A172 (cell line): ENCODE measurements at regions not wholly inside any gene's neighbourhood (a gene's known extent, or its start where the extent isn't known, plus 50 kb on each side); places are given as distances from the start of the nearest gene placed in this dataset.
"Not testable (repeated sequence)": the region's sequence is repeated elsewhere in the genome, so short reads cannot be mapped to it uniquely, and the experiment has no call there.

ENCODE experiments used
- DNase-seq: peaks from one replicate; pipeline ENCODE4 v3.0.0-alpha.2; 2015; ENCODE audit warnings: low spot score

DNA sequence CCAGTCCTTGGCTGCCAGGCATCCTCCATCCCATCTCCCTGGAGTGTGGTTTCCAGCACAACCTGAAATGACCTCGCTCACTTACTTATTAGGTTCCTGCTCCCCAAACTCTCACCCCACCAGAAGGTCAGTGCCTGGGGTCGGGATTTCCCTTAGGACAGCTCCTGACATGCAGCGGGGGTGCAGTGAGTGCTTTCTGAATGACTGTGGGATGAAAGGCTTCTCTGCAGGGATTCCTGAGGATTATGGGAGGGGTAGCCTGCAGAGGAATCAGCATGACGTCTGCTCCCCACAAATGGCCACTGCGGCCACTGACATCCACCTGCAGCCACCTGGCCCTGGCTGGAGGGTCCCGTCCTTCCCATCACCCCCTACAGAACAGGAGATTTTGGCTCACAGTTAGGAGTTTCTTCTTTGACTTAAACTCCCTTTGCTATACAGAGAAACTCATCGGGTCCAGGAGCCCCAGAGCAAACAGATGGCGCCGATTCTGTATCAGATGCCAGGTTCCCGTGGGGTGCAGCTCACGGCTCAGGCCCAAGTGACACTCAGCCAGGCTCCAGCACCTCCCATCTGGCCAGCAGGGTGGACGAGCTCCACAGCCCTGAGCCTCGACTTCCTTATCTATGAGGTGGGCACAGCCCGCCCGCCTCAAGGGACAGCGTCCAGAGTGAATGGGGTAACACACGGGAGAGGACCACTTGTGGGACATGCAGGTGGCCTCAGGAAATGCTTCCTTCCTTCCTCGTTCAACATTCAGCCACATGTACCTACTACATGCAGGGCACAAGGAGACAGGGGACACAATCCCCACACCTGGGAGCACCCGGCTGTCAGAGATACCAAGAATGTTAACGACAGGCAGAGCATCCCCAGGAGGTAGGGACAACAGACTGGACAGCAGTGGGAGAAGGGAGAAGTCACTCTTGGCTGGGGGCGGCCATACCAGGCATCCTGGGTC, 69.8 kb downstream of the RMI2 start:
- DNase-seq, result no peak

DNA sequence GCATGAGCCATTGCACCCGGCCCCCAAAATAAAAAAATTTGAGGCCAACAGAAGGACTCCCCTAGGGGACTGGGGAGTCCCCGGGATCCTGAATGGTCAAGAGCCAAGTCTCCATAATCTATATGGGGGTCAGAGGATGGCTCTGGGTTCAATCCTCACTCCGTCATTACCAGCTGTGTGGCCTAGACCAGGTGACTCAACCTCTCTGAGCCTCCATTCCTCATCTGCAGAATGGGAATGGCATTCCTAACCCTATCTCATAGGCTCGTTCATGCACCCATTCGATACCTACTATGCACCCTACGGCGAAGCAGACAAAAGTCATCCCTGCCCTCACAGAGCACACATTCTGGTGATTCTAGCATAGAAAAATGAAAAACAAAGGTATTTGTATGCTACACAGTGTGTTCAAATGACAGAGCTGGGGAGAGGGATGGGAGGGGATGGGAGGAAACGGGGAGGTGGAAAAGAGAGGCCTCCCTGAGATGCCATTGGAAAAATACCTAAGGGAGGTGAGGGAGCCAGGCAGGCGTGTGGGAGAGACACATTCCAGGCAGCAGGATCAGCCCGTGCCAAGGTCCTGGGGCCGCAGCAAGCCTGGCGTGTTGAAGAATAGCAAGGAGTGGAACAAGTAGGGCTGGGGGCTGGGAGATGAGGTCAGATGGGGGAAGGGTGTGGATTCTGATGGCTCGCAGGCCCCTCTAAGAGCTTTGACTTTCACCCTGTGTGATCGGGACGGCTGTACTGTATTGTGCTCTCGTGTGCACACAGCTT, 71.2 kb downstream of the RMI2 start:
- DNase-seq, result no peak

DNA sequence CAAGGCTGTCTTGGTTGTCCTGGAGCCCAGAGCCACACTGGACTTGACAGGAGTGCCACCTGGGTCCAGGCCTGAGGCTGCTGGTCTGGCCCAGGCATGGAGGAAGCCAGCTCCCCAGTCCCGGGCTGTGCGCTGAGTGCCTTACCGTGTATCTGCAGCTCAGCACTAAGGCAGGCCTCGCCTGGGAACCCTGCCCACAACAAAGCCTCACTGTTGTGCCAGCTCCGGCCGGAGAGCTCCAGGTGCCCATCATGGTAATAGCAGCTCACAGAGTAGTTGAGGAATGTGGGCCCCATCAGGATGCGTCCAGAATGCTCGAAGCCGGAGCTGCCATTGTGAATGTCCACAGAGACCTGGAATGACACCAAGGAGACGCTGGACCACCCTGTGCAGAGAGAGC, 72.2 kb downstream of the RMI2 start:
- no peak for DNase-seq

DNA sequence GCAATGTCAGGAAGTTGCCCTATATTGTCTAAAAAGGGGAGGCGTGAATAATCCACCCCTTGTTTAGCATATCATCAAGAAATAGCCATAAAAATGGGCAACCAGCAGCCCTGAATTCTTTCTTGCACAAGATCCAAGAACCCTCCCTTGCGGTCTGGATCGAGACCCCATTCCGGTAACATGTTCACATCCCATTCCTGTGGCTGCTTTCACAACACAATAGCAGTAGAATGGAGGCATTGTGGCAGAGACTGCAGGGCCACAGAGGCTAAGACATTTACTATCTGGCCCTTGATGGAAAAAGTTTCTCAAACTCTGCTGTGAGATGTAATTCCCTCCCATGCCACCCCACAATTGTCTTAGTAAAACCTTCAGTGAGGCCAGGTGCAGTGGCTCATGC, 73.2 kb downstream of the RMI2 start:
- DNase-seq, result no peak

DNA sequence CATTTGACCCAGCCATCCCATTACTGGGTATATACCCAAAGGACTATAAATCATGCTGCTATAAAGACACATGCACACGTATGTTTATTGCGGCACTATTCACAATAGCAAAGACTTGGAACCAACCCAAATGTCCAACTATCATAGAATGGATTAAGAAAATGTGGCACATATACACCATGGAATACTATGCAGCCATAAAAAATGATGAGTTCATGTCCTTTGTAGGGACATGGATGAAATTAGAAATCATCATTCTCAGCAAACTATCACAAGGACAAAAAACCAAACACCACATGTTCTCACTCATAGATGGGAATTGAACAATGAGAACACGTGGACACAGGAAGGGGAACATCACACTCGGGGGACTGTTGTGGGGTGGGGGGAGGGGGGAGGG, 74.8 kb downstream of the RMI2 start:
- not testable (repeated sequence) for DNase-seq

DNA sequence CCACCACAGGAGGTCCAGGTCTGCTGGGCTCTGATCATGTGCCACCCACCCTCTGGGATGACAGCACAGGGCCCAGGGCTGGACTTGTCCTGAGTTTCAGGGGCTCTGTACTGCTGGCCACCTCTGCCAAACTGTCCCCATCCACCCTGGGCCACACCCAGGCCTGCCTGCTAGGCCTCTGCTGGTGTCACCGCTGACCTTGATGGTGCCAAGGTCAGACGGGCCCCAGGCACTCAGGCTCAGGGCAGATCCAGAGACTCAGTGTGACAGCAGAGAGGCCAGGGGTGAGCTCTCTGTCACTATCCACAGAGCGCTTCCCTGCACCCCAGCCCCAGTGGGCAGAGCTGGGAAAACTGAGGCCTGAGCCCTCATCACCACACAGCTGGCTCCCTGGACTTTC, 75.6 kb downstream of the RMI2 start:
- DNase-seq, result no peak

DNA sequence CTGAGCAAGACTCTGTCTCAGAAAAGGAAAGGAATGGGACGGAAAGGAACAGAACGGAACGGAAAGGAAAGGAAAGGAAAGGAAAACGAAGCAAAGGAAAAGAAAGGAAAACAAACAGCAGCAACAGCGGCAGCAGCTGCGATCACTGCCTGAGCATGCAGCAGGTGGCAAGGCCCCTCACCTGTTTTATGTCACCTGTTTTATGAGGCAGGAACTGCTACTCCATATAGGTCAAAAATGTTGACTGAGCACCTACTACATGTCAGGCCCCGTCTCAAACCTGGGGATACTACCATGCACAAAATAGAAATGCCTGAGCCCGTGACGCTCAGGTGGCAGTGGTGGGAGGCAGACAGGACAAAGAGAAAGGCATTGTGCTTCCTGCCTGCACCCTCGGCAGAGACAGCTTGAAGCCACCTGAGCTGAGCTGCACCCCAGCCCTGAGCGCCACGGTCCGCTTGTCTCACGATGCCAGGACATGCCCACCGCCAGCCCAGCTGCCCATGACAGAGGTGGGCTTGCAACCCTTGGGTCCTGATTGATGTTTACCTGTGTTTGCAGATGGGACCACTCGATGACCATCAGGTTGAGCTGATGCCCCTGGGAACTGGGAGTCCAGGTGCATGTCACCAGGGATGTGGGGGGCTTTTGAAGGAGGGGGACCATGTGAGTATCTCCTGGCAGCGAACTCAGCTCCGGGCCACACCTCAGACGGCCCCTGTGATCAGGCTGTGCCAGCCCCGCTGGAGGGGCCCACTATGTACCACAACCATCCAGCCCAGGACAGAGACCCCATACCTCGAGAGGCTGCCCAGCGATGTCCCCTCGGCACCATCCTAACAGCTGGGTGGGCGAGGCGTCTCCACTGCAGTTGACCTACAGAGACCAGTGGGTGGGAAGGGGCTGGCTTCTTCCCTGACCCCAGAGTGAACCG, 77.4 kb downstream of the RMI2 start:
- DNase-seq, result no peak

DNA sequence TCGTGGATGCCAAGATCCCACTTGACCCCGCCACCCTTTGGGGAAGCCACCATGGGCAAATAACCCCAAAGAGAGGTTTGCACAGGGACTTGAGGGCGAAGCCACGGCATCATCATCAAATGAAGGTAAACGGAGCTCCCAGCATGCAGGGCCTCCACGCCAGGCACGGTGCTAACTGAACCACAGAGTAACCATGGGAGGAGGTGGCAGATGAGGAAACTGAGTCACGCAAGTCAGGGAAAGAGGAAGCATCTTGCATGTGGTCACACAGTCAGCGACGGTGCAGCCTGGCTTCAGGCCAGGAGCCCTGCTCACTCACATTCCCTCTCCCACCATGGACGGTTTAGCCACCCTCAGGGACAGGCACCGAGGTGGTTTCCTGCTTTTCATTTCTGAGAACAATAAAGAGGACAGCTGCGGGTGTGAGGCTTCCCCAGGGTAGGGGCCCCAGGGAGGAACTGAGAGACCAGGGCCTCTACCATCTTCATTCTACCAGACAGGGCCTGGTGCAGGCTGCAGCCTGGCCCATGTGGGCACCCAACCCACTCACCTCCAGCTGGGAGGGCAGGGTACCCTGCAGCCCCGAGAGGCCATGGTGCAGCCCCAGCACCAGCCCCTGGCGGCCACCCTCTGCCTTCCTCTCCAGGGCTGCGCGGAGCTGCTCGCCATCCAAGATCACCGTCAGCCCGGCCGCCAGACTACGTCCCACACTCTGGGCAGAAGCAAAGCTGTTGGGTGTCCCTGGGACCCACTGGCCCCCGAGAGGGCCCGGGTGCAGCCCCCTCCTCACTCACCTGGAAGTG, 78.3 kb downstream of the RMI2 start:
- no peak for DNase-seq

DNA sequence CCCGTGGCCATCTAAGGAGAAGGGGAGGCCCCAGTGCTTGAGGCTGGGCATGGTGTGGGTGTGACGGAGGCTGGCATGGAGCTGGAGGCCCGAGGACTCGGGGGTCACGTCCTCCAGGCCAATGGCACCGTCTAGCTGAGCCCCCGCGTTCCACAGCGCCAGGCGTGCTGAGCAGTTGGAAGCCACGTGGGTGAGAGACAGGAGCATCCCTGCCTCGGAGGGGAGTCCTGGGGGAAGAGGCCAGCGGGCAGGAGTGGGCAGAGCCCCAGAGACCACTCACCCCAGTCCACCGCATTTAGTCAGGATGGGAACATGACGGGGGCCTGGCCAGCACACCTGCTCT, 78.8 kb downstream of the RMI2 start:
- no peak for DNase-seq

DNA sequence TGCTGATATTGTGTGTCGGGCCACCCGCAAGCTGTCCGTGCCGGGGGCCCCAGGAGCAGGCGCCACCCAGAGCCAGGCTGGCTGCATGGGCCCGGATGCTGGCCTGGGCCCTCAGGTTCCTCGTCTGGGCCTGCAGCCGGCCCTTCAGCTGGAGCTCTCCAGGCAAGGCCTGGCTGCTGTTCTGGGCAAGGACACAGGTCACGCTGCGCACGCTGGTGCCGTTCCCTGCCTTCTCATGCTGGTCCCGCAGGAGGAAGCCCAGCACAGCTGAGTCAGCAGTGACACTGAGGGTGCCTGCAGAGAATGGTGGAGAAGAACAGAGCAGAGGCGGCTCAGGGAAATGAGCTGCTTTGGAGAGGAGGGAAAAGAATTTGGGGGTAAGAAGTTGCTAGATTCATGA, 79.9 kb downstream of the RMI2 start:
- no peak for DNase-seq

DNA sequence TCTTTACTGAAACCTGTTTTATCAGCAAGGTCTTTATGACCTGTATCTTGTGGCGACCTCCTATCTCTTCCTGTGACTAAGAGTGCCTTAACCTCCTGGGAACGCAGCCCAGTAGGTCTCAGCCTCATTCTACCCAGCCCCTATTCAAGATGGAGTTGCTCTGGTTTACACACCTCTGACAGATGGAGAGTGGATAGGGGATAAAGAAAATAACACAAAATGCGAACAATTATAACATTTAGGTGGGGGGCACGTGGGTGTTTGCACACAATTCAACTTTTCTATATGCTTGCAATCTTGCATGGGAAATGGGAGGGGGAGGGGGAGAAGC, 83.3 kb downstream of the RMI2 start:
- no peak for DNase-seq

DNA sequence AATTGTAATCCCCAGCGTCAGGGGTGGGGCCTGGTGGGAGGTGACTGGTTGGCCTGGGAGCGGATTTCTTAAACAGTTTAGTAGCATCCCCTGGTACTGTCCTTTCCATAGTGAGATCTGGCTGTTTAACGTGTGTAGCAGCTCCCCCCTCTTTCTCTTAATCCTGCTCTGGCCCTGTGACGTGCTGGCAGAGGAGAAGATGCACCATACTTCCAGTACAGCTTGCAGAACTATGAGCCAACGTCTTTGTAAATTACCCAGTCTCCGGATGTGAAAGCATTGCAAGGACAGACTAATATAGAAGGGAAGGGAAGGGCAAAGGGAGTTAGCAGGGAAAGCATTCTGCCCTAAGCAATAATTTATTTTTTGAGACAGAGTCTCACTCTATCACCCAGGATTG, 83.9 kb downstream of the RMI2 start:
- DNase-seq, result no peak

DNA sequence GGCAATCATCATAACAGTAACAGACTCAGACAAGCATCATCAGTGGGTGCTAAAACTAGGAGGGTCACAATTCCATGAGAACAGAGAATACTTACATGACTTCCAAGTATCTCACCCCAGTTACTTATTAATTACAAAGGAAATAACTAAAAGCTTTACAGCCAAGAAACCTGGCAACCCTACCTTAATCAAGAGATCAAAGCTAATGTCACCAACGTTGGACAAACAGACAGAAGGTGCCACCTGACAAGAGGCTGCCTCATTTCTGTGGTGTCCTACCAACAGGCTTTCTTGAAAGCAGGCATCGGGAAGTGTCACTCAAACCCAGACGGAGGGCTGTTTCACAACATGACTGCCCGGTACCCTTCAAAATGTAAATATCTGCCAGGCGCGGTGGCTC, 84.6 kb downstream of the RMI2 start:
- DNase-seq, result no peak

DNA sequence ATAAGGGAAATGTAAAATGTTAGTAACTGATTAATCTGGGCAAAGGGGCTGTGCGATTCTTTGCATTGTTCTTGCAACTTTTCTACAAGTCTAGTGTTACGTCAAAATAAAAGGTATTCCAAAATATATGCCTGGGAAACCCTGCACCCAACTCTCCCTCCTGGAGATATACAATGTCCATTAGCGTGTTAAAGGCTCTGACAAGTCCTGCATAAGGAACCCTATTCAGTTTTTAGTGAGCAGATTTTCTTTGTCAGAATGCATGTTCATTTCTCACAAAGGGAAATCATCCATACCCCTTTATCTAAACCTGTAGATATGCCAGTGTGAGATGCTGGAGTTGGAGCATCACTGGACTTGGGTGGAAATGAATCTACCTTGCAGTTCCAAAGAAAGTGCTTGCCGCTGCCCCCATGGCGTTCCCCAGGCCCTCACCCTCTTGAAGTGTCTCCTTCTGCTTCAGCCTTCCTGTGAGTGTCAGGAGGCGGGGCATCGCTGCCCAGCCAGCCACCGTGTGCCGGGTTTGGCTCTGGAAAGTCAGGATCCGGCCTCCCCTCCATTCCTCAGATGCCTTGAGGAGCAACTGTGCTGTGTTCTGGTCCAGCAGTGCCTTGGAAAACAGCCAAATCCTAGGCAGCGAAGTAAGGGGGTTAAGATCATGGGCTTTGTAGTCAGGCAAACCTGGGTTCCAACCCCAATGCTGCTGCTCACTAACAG, 85.5 kb downstream of the RMI2 start:
- no peak for DNase-seq

DNA sequence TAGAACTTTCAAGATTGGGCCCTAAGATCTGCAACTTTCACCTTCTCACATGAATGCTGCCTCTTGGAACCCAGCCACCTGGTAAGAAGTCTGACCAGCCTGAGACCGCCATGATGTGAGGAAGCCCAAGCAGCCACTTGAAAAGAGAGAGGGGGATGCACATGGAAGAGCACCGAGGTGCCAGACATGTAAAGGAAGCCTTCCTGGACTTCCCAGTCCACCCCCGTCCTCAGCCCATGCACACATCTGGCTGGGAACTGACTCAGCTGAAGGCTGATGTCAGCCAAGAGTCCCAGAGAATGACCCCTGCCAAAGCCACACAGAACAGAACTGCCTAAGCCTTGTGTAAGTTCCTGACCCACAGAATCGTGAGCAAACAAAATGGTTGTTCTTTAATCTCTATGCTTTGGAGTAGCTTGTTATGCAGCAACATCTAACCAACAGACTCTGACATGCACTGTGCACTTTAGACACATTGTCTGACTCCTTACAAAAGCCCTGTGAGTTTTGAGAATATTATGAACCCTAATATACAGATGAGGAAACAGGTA, 86.7 kb downstream of the RMI2 start:
- DNase-seq, result no peak

DNA sequence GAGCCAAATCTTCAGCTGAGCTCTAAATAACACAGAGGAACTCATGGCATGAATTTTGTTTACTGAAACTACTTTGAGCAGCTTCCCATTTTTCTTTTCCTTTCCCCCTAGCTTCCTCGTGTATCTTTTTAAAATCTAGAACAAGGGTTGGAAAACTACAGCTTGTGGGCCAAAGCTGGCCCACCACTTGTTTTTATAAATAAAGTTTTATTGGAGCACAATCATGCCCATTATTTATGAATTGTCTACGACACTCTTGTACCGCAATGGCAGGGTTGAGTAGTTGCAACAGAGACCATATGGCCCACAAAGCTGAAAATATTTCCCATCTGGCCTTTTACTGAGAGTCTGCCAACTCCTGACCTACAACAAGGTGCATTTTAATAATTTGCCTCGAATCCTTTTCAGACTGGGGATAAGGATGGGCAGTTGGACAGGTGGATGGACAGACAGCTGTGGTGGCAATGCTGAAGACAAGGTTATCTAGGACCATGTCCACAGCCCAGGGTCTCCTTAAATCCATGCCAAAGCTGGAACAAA, 87.7 kb downstream of the RMI2 start:
- DNase-seq, result no peak

DNA sequence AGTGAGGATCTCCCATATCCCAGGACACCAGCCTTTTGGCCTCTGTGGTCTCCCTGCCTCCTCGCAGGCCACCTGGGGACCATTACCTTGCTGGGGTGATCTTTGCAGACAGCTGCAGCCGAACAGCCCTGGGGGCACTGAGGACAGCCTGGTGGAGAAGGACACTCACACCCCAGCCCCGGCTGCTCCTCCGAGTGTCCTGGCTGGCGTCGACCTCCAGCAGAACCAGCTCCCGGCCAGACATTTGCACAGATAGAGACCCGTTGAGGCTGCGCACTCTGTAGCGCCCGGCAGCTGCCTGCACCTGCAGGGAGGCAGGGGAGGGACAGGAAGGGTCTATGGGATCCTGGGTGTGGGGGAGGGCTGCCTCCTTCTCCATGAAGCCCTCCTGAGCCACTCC, 90.3 kb downstream of the RMI2 start:
- DNase-seq, result no peak

DNA sequence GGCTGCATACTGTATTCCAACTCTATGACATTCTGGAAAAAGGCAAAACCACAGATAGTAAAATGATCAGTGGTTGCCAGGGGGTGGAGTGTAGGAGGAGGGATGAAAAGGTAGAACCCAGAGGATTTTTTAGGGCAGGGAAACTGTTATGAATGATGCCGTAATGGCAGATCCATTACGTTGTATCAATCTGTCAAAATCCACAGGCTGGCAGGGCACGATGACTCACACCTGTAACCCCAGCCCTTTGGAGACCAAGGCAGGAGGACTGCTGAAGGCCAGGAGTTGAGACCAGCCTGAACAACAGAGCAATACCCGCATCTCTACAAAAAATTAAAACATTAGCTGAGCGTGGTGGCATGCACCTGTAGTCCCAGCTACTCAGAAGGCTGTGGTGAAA, 91.8 kb downstream of the RMI2 start:
- DNase-seq, result no peak

DNA sequence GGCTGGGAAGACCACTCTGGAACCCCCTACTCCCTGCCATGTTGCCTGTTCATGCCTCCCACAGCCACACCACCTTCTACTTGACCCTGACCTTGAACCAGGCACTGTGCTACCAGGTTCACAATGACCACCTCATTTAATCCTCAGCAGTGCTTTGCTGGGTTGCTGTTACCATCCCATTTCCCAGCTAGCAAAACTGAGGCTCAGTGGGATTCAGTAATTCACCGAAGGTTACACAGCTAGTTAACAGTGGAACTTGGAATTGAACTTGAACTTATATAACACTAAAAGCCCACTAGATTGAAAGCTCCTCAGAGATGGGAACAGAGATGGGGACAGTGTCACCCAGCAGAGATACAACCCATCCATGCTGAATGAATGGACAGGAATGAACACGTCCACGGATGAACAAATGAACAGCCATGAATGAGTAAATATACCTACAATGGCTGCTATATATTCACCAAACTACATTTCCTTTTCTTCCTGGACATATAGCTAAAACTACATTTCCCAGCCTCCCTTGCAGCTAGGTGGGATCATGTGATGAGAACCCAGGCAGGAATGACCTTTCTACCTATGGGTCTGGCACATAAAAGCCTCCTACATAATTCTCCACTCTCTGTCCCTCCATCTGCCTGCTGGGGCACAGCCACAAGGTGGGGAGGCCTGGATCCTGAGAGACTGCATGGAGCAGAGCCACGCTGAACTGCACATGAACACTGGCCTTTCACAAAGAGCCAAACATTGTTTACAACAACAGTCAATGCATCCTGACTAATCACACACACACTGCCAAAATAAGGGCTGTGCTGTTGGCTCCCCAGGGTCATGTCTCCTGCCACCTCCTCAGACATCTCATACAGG, 94.8 kb downstream of the RMI2 start:
- no peak for DNase-seq
